AG09309 (cell line): ENCODE measurements at regions not wholly inside any gene's neighbourhood (a gene's known extent, or its start where the extent isn't known, plus 50 kb on each side); places are given as distances from the start of the nearest gene placed in this dataset.

Experiments used
- DNase-seq: peaks from one replicate; pipeline ENCODE4 v3.0.0-alpha.2; 2010; ENCODE audit warnings: low read depth
- H3K4me3 ChIP-seq: 2 replicates; pipeline ENCODE4 v1.5.1; 2011; ENCODE audit warnings: mild to moderate bottlenecking, low read depth, low read length, moderate library complexity; ENCODE audit not compliant: control insufficient read depth
- CTCF ChIP-seq: IDR thresholded peaks from 2 replicates; pipeline ENCODE4 v1.5.1; 2011; ENCODE audit warnings: mild to moderate bottlenecking, low read depth, low read length, inconsistent platforms; ENCODE audit not compliant: insufficient read depth, control insufficient read depth; ENCODE audit errors: missing control alignments

DNA sequence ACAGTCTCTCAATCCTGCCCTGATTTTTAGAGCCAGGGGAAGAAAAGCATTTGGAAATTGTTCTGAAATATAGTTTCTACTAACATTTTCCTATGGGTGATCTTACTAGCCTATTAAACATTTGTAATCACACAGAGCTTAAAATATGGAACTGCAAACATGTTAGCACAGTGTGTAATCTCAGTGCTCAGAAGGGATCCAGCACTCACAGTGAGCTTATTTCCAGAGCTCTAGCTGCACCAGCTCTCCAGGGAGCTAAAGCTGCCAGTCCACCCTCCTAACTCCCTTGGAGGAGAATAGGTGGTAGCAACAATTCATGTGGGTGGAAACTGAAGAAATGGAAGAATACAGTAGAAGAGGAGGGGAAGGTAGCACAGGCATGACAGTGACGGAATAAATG, 64.9 kb upstream of the SYT1 start:
- TF ChIP-seq CTCF: no peak
- H3K4me3 ChIP-seq: no peak overlapping the region
- DNase-seq: no peak

DNA sequence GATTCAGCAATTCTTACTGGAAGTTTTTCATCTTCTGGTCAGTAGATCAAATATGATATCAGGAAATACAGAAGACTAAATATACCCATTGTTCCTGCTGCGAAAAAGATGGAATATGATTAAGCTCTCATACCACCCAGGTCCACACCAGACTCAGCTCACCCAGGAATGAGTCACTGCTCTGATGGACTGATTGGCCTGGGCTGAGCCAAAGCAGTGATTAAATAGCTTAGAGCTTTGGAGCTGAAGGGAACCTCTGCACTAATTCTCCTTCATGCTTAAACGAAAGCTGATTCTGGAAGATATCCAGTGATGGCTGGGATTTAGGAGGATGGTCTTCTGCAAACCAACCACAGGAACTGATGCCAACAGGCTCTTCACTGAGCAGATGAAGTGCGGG, 62.0 kb upstream of the SYT1 start:
- DNase-seq: no peak
- no peak for TF ChIP-seq CTCF
- H3K4me3 ChIP-seq: no peak overlapping the region

GRCh38 chr12:78804262-78804661, 60.3 kb upstream of the SYT1 start:
- no peak for TF ChIP-seq CTCF

More at GRCh38 chr12:78804262-78804661, 60.3 kb upstream of the SYT1 start:
- no peak overlapping the region for H3K4me3 ChIP-seq
- no peak for DNase-seq
